ENCODE measurements at regions not wholly inside any gene's neighbourhood (a gene's known extent, or its start where the extent isn't known, plus 50 kb on each side); places are given as distances from the start of the nearest gene placed in this dataset.
"Not testable (repeated sequence)": the region's sequence is repeated elsewhere in the genome, so short reads cannot be mapped to it uniquely, and the experiment has no call there.

- not testable (repeated sequence) for DNase-seq (ENCODE audit: low spot score)
These were observed 182.5 kb upstream of the FAM20C start for GRCh38 chr7:9919-10318.

- DNase-seq (ENCODE audit: low spot score), result not testable (repeated sequence)
These were observed 159.6 kb upstream of the FAM20C start for GRCh38 chr7:32565-33280.

GRCh38 chr7:35121-35541 is 157.2 kb upstream of the FAM20C start:
- not testable (repeated sequence) for DNase-seq (ENCODE audit: low spot score)

- DNase-seq (ENCODE audit: low spot score), result not testable (repeated sequence)
These were observed 155.8 kb upstream of the FAM20C start for GRCh38 chr7:36539-36938.

GRCh38 chr7:37656-38055 is 154.7 kb upstream of the FAM20C start:
- not testable (repeated sequence) for DNase-seq (ENCODE audit: low spot score)

- not testable (repeated sequence) for DNase-seq (ENCODE audit: low spot score)
These were observed 153.9 kb upstream of the FAM20C start for GRCh38 chr7:38444-38843.

GRCh38 chr7:39984-40740 is 152.2 kb upstream of the FAM20C start:
- not testable (repeated sequence) for DNase-seq (ENCODE audit: low spot score)

- DNase-seq (ENCODE audit: low spot score), result no peak
These were observed 151.3 kb upstream of the FAM20C start for GRCh38 chr7:40799-41750.

- DNase-seq (ENCODE audit: low spot score), result no peak
These were observed 150.3 kb upstream of the FAM20C start for GRCh38 chr7:41917-42565.

GRCh38 chr7:43791-44540 is 148.4 kb upstream of the FAM20C start:
- DNase-seq (ENCODE audit: low spot score), result no peak

- no peak for DNase-seq (ENCODE audit: low spot score)
These were observed 147.9 kb upstream of the FAM20C start for GRCh38 chr7:44541-44896.

GRCh38 chr7:45106-46090 is 147.0 kb upstream of the FAM20C start:
- DNase-seq (ENCODE audit: low spot score), result no peak

GRCh38 chr7:46123-46829 is 146.1 kb upstream of the FAM20C start:
- no peak for DNase-seq (ENCODE audit: low spot score)

GRCh38 chr7:46830-47140 is 145.6 kb upstream of the FAM20C start:
- no peak for DNase-seq (ENCODE audit: low spot score)

- no peak for DNase-seq (ENCODE audit: low spot score)
These were observed 140.8 kb upstream of the FAM20C start for GRCh38 chr7:51456-52068.

GRCh38 chr7:52100-52499 is 140.3 kb upstream of the FAM20C start:
- no peak for DNase-seq (ENCODE audit: low spot score)

- no peak for DNase-seq (ENCODE audit: low spot score)
These were observed 138.8 kb upstream of the FAM20C start for GRCh38 chr7:53531-53930.

GRCh38 chr7:54615-55014 is 137.8 kb upstream of the FAM20C start:
- DNase-seq (ENCODE audit: low spot score), result no peak

- DNase-seq (ENCODE audit: low spot score), result no peak
These were observed 136.6 kb upstream of the FAM20C start for GRCh38 chr7:55690-56248.
